G401.6 (cell line): ENCODE measurements at regions not wholly inside any gene's neighbourhood (a gene's known extent, or its start where the extent isn't known, plus 50 kb on each side); places are given as distances from the start of the nearest gene placed in this dataset.
A peak's percentile ranks its signal among the peaks of the same experiment; 100 is the strongest.

ENCODE experiments used
- FAIRE-seq: peaks from 2 replicates; lab custom pipeline; 2012; peaks lifted over from hg19 to GRCh38; lab: Jason Lieb, UNC

GRCh38 chr6:85396159-85396808, 53.6 kb upstream of the NT5E start:
- no peak for FAIRE-seq

GRCh38 chr6:85395746-85396145, 54.1 kb upstream of the NT5E start:
- no peak for FAIRE-seq

- no peak for FAIRE-seq
Measured at GRCh38 chr6:85394853-85395538, 54.9 kb upstream of the NT5E start.

GRCh38 chr6:85394199-85394598, 55.7 kb upstream of the NT5E start:
- no peak for FAIRE-seq

GRCh38 chr6:85392379-85392778, 57.5 kb upstream of the NT5E start:
- FAIRE-seq: no peak

- FAIRE-seq: no peak
Measured at GRCh38 chr6:85390775-85391174, 59.1 kb upstream of the NT5E start.

GRCh38 chr6:85390105-85390728, 59.7 kb upstream of the NT5E start:
- FAIRE-seq: no peak

GRCh38 chr6:85389151-85389797, 60.6 kb upstream of the NT5E start:
- FAIRE-seq: no peak

- no peak for FAIRE-seq
Measured at GRCh38 chr6:85388531-85388930, 61.4 kb upstream of the NT5E start.

- FAIRE-seq: no peak
Measured at GRCh38 chr6:85385636-85386315, 64.1 kb upstream of the NT5E start.

- FAIRE-seq: no peak
Measured at GRCh38 chr6:85383042-85383441, 66.8 kb upstream of the NT5E start.

GRCh38 chr6:85382541-85382940, 67.3 kb upstream of the NT5E start:
- FAIRE-seq: no peak

GRCh38 chr6:85372915-85373270, 77.0 kb upstream of the NT5E start:
- FAIRE-seq: no peak

- no peak for FAIRE-seq
Measured at GRCh38 chr6:85372188-85372914, 77.5 kb upstream of the NT5E start.

GRCh38 chr6:85368631-85369030, 81.3 kb upstream of the NT5E start:
- no peak for FAIRE-seq

- FAIRE-seq: no peak
Measured at GRCh38 chr6:85364344-85364743, 85.5 kb upstream of the NT5E start.

- FAIRE-seq: peak; percentile 81
Measured at GRCh38 chr6:85363870-85364269, 86.0 kb upstream of the NT5E start.

- no peak for FAIRE-seq
Measured at GRCh38 chr6:85362652-85363310, 87.1 kb upstream of the NT5E start.

- FAIRE-seq: no peak
Measured at GRCh38 chr6:85361643-85362014, 88.3 kb upstream of the NT5E start.

GRCh38 chr6:85360794-85361642, 88.9 kb upstream of the NT5E start:
- no peak for FAIRE-seq

- FAIRE-seq: no peak
Measured at GRCh38 chr6:85357651-85358050, 92.2 kb upstream of the NT5E start.
